ENCODE measurements at regions not wholly inside any gene's neighbourhood (a gene's known extent, or its start where the extent isn't known, plus 50 kb on each side); places are given as distances from the start of the nearest gene placed in this dataset.

DNA sequence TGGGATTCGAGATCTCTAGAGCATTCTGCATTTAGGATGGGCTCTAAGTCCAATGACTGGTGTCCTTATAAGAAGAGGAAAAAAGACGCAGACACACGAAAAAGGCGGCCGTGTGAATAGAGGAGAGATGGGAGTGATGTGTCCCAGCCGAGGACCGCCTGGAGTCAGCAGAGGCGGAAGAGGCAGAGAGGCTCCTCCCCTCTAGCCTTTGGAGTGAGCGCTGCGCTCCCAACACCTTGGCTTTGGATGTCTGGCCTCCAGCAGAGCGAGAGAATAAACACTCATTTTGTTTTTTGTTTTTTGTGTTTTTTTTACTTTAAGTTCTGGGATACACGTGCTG is 83.0 kb upstream of the RTL6 start:
- no peak for DNase-seq (ENCODE audit: low read depth)
- no peak overlapping the region for H3K4me3 ChIP-seq (ENCODE audit: low read depth, low read length)
- TF ChIP-seq, protein P1, sequence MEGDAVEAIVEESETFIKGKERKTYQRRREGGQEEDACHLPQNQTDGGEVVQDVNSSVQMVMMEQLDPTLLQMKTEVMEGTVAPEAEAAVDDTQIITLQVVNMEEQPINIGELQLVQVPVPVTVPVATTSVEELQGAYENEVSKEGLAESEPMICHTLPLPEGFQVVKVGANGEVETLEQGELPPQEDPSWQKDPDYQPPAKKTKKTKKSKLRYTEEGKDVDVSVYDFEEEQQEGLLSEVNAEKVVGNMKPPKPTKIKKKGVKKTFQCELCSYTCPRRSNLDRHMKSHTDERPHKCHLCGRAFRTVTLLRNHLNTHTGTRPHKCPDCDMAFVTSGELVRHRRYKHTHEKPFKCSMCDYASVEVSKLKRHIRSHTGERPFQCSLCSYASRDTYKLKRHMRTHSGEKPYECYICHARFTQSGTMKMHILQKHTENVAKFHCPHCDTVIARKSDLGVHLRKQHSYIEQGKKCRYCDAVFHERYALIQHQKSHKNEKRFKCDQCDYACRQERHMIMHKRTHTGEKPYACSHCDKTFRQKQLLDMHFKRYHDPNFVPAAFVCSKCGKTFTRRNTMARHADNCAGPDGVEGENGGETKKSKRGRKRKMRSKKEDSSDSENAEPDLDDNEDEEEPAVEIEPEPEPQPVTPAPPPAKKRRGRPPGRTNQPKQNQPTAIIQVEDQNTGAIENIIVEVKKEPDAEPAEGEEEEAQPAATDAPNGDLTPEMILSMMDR (IDR thresholded peaks at IDR 0.05; ENCODE audit: insufficient read depth, low read length): no peak

DNA sequence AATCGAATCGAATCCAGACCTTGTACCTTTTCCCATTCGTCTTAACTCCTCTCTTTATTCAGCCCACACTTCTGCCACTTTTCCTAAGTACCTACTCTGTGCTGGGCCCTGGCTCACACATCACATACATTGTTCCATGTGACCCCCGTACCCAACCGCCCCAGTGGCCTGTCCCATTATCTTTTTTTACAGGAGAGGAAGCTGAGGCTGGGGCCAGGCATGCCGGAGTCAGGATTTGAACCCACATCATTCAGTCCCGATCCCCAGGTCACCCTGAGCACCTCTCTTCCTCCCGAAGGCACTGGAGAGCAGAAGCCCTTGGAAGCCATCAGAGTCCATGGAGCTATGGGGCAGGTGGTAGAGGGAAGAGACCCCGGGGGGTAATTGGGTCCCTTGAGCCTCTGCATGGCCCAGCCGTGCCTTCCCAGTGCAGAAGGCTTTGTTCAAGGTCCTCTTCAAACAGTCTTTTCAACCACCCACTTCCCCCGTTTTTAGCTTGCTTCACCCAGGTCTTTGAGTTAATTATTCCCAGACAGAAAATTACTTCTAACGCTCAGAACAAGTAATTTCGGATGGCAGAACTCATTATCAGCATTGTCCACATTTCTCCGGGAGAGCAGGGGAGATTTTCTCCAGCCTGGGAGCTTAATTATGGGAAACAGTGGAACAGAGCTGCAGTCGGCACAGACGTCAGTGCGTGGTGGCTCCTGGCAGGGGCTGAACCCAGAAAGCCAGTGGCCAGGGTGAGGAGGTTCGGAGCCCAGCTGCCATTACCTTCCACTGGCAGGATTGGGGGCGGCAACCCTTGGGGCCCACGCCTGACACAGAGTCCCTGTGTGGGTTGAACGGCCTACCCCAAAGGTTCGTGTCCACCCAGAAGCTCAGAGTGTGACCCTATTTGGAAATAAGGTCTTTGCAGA is 82.4 kb upstream of the RTL6 start:
- DNase-seq (ENCODE audit: low read depth): no peak
- TF ChIP-seq, protein P1 (IDR thresholded peaks at IDR 0.05; ENCODE audit: insufficient read depth, low read length): no peak
- H3K4me3 ChIP-seq (ENCODE audit: low read depth, low read length): no peak overlapping the region

DNA sequence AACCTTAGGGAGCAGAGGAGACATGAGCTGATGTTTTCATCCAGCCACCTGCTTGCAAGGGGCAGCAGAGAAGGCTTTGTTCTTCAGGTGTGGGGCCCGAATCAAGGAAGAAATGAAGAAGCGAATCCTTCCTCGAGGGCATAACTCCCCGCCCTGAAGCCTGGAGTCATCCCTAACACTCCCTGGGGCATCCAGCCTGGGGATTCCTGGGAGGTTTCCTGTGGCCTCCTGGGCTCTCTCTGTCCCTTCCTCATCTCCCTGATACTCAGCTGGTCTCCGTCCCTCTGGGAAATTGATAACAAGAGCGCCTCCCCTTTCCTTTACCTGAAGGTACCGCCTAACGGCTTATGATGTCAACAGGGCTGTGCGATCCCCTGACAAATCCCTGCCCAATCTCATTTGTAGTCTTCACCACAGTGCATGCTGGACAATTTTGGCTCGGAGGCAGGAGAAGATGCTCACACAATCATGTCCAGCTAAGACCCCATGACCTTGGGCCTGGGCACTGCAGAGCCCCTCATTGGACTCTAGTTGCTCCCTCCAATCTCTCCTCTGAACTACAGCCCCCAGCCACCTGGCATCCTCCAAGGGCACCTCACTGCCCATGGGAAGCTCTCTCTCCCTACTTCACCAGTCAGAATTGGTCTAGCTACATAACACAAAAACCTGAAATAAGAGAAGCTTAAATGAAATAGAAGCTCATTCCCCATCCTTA is 80.6 kb upstream of the RTL6 start:
- TF ChIP-seq, protein P1 (IDR thresholded peaks at IDR 0.05; ENCODE audit: insufficient read depth, low read length): no peak
- no peak for DNase-seq (ENCODE audit: low read depth)
- H3K4me3 ChIP-seq (ENCODE audit: low read depth, low read length): no peak overlapping the region

DNA sequence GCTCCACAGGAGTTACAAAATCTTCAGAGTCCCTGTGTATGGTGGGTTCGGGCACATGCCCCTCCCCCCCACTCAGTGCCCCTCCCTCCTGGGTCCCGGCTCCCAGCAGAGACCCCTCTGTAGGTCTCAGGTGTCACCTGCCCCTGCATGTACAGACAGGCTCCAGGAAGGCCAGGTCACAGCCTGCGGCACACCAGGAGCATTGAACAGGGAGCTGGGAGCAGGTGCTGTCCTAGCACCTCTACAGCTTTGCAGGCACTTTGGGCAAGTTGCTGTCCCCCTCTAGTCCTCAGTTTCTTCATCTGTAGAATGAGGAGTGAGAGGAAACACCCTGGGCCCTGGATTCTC is 80.1 kb upstream of the RTL6 start:
- DNase-seq (ENCODE audit: low read depth): no peak
- no peak overlapping the region for H3K4me3 ChIP-seq (ENCODE audit: low read depth, low read length)

DNA sequence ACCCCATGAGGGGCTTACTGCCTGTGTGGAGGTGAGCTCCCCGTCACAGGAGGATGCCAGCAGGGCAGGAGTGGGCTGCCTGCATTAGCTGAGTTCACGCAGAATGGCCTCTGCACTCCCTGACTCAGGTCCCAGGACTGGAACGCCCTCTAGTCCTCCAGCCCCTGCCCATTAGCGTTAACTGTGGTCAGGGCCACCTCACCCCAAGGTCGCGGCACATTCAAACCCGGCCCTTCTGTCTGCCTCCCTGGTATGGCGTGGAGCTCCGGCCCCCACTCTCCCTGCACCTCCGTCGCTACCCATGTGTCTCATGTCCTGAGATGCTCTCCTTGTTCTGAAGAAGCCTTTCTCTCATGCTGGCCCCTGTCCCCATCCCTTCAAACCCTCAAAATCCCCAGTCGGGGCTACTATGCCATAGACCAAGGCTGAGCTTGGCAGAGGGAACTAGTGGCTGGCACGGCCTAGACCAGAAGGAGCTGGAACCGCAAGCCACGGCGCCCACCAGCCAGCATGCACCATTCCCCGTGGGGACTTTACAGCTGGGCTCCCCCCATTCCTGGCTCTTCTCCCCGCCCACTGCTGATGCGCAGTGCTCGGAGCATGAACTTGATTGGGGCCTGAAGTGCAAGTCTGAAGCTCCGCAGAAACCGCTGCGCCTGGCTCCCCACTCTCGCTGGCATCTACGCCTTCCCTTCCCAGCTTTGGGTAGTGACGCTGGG is 79.5 kb upstream of the RTL6 start:
- TF ChIP-seq, protein P1 (IDR thresholded peaks at IDR 0.05; ENCODE audit: insufficient read depth, low read length): no peak
- H3K4me3 ChIP-seq (ENCODE audit: low read depth, low read length): no peak overlapping the region
- no peak for DNase-seq (ENCODE audit: low read depth)

More for the DNA sequence above, 80.1 kb upstream of the RTL6 start:
- TF ChIP-seq, protein P1 (IDR thresholded peaks at IDR 0.05; ENCODE audit: insufficient read depth, low read length): no peak

DNA sequence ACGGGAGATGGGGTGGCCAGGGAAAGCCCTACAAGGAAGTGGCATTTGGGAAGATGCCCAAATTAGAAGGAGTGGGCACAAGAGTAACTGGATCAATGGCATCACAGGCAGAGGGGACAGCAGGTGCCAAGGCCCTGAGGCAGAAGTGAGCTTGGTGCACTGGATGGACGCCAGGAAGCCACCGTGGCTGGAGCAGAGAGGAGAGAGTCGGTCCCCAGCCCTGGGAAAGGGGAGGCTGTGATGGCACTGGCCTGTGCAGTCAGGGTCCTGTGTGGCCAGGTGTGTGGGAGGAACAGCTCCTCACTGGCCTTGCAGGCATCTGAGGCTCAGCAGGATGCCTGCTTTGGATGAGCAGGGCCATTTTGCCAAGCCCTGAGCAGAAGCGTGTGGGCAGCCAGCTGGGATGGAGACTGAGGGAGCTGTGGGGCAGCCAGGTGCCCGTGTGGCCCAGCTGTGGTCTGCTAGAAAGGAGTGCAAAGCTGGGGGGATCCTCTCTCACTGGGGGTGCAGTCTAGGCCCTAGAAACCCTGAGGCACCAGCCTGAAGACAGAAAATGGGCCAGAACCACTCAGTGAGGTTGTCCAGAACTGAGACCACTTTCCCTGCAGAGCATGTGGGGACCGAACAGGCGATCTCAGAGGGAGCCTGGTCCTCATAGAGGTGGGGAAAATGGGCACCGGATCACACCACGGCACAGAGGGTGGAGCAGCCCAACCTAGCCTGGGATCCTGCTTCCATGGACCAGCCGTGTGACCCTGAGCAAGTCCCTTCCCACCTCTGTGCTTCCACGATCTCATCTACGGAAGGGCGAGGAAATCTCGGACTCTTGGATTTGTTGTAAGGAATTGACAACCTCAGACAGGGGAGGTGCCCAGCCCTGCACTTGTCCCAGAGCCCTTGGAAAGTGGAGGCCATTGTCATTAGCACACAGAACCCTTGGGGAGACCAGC is 78.6 kb upstream of the RTL6 start:
- no peak overlapping the region for H3K4me3 ChIP-seq (ENCODE audit: low read depth, low read length)
- no peak for DNase-seq (ENCODE audit: low read depth)
- TF ChIP-seq, protein P1 (IDR thresholded peaks at IDR 0.05; ENCODE audit: insufficient read depth, low read length): no peak
